ENCODE measurements at regions not wholly inside any gene's neighbourhood (a gene's known extent, or its start where the extent isn't known, plus 50 kb on each side); places are given as distances from the start of the nearest gene placed in this dataset.

DNA sequence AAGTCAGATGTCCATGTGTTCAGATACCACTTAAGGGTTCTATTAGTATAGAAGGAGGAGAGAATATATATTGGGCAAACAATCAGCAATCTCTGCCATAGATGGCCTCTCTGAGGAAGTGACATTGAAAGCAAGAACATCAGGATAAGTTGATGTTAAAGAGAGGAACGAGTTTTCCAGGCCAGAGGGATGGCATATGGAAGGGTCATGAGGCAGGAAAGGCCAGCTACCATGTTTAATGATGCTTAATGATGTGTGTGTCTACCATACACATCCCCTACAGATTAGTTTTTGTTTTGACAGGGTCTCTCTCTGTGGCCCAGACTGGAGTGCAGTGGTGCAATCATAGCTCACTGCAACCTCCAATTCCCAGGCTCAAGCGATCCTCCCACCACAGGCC, 63.0 kb downstream of the PTTG1 start:
- TF ChIP-seq, protein P1, sequence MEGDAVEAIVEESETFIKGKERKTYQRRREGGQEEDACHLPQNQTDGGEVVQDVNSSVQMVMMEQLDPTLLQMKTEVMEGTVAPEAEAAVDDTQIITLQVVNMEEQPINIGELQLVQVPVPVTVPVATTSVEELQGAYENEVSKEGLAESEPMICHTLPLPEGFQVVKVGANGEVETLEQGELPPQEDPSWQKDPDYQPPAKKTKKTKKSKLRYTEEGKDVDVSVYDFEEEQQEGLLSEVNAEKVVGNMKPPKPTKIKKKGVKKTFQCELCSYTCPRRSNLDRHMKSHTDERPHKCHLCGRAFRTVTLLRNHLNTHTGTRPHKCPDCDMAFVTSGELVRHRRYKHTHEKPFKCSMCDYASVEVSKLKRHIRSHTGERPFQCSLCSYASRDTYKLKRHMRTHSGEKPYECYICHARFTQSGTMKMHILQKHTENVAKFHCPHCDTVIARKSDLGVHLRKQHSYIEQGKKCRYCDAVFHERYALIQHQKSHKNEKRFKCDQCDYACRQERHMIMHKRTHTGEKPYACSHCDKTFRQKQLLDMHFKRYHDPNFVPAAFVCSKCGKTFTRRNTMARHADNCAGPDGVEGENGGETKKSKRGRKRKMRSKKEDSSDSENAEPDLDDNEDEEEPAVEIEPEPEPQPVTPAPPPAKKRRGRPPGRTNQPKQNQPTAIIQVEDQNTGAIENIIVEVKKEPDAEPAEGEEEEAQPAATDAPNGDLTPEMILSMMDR (conservative IDR thresholded peaks at IDR 0.05) = no peak
- TF ChIP-seq ZFX (IDR thresholded peaks at IDR 0.05) = no peak

Measured in C4-2B (cell line).